ENCODE measurements at regions not wholly inside any gene's neighbourhood (a gene's known extent, or its start where the extent isn't known, plus 50 kb on each side); places are given as distances from the start of the nearest gene placed in this dataset.

- no peaks in the 10 kb centered on the region for H3K9me3 ChIP-seq (ENCODE audit: control insufficient read depth in 2 of 2, insufficient read depth in 1 of 2, low read depth in 1 of 2, low read length in 1 of 2)
- 2 to 38% methylated on average over 1 of the region's 1 CpG for WGBS, 2 donors
- no peaks in the 10 kb centered on the region for H3K4me1 ChIP-seq (ENCODE audit: control insufficient read depth in 2 of 2, insufficient read depth in 2 of 2, low read length in 1 of 2)
- H3K36me3 ChIP-seq (ENCODE audit: control insufficient read depth in 2 of 2, insufficient read depth in 2 of 2, low read length in 1 of 2) = no peaks in the 10 kb centered on the region
- no peaks in the 10 kb centered on the region for H3K27me3 ChIP-seq (ENCODE audit: control insufficient read depth in 1 of 2, insufficient read depth in 2 of 2, low read length in 2 of 2)
- no peak overlapping the region for H3K27ac ChIP-seq (ENCODE audit: low read depth in 2 of 2, low read length in 1 of 2)
- no peak overlapping the region for H3K4me3 ChIP-seq (ENCODE audit: low read depth in 1 of 2, low read length in 2 of 2)
These were observed 152.4 kb upstream of the TRPC7 start for GRCh38 chr5:136517755-136518154.

GRCh38 chr5:136516637-136517036, 151.3 kb upstream of the TRPC7 start:
- Histone ChIP-seq H3K27me3 (ENCODE audit: control insufficient read depth in 1 of 2, insufficient read depth in 2 of 2, low read length in 2 of 2) (no peaks in the 10 kb centered on the region), H3K4me3 (ENCODE audit: low read depth in 1 of 2, low read length in 2 of 2) (no peak overlapping the region)
- WGBS, 2 donors = 72 to 75% methylated on average over 3 of the region's 3 CpGs

GRCh38 chr5:136513430-136513829, 148.1 kb upstream of the TRPC7 start:
- no peaks in the 10 kb centered on the region for H3K9me3 ChIP-seq (ENCODE audit: control insufficient read depth in 2 of 2, insufficient read depth in 1 of 2, low read depth in 1 of 2, low read length in 1 of 2)
- WGBS, 2 donors = 45 to 54% methylated on average over 3 of the region's 3 CpGs
- no peak overlapping the region for H3K4me3 ChIP-seq (ENCODE audit: low read depth in 1 of 2, low read length in 2 of 2)
- no peaks in the 10 kb centered on the region for H3K36me3 ChIP-seq (ENCODE audit: control insufficient read depth in 2 of 2, insufficient read depth in 2 of 2, low read length in 1 of 2)
- H3K27ac ChIP-seq (ENCODE audit: low read depth in 2 of 2, low read length in 1 of 2) = no peak overlapping the region
- no peaks in the 10 kb centered on the region for H3K27me3 ChIP-seq (ENCODE audit: control insufficient read depth in 1 of 2, insufficient read depth in 2 of 2, low read length in 2 of 2)
- no peaks in the 10 kb centered on the region for H3K4me1 ChIP-seq (ENCODE audit: control insufficient read depth in 2 of 2, insufficient read depth in 2 of 2, low read length in 1 of 2)

More at GRCh38 chr5:136516637-136517036, 151.3 kb upstream of the TRPC7 start:
- H3K36me3 ChIP-seq (ENCODE audit: control insufficient read depth in 2 of 2, insufficient read depth in 2 of 2, low read length in 1 of 2) = no peaks in the 10 kb centered on the region
- no peak overlapping the region for H3K27ac ChIP-seq (ENCODE audit: low read depth in 2 of 2, low read length in 1 of 2)
- H3K9me3 ChIP-seq (ENCODE audit: control insufficient read depth in 2 of 2, insufficient read depth in 1 of 2, low read depth in 1 of 2, low read length in 1 of 2) = no peaks in the 10 kb centered on the region
- no peaks in the 10 kb centered on the region for H3K4me1 ChIP-seq (ENCODE audit: control insufficient read depth in 2 of 2, insufficient read depth in 2 of 2, low read length in 1 of 2)

DNA sequence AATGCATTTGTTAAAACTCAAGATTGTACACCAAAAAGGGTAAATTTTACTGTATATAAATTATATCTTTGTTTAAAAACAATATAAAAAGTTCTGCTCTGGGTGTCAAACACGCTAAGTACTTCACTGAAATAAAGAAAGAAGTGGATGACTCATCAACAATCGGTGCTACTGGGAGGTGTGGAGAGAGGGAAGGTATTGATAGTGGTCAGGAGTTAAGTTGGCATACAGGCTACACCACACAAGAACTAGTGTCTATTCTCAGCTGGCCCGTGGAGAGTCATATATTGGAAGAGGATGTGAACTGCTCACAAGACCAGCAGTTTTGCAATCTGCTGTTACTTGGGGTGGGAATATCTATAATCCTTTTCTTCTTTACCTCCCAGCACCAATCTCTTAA, 145.7 kb upstream of the TRPC7 start:
- 41 to 60% methylated on average over 3 of the region's 3 CpGs for WGBS, 2 donors
- Histone ChIP-seq H3K4me1 (ENCODE audit: control insufficient read depth in 2 of 2, insufficient read depth in 2 of 2, low read length in 1 of 2) (no peaks in the 10 kb centered on the region), H3K9me3 (ENCODE audit: control insufficient read depth in 2 of 2, insufficient read depth in 1 of 2, low read depth in 1 of 2, low read length in 1 of 2) (no peaks in the 10 kb centered on the region), H3K27me3 (ENCODE audit: control insufficient read depth in 1 of 2, insufficient read depth in 2 of 2, low read length in 2 of 2) (no peaks in the 10 kb centered on the region), H3K36me3 (ENCODE audit: control insufficient read depth in 2 of 2, insufficient read depth in 2 of 2, low read length in 1 of 2) (no peaks in the 10 kb centered on the region), H3K4me3 (ENCODE audit: low read depth in 1 of 2, low read length in 2 of 2) (no peak overlapping the region), H3K27ac (ENCODE audit: low read depth in 2 of 2, low read length in 1 of 2) (no peak overlapping the region)

DNA sequence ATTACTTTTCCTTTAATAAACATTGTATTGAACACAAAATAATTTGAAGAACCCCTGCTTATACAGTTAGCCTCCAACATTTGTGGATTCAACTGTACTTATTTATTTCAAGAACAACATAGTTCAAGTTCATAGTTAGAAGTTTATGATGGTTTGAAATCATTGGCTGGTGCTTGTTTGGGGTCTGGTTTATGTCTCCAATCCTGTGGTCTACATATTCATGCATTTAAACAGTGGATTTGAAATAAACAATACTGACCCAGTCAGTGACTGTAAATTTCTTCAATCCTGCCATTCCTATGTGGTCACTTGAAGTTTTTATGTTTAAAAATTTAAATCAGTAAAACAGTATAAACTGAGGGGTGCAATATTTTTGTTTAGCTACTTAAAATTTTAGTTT, 145.1 kb upstream of the TRPC7 start:
- H3K36me3 ChIP-seq (ENCODE audit: control insufficient read depth in 2 of 2, insufficient read depth in 2 of 2, low read length in 1 of 2) = no peaks in the 10 kb centered on the region
- no peaks in the 10 kb centered on the region for H3K9me3 ChIP-seq (ENCODE audit: control insufficient read depth in 2 of 2, insufficient read depth in 1 of 2, low read depth in 1 of 2, low read length in 1 of 2)
- H3K4me1 ChIP-seq (ENCODE audit: control insufficient read depth in 2 of 2, insufficient read depth in 2 of 2, low read length in 1 of 2) = no peaks in the 10 kb centered on the region
- no peak overlapping the region for H3K27ac ChIP-seq (ENCODE audit: low read depth in 2 of 2, low read length in 1 of 2)
- H3K27me3 ChIP-seq (ENCODE audit: control insufficient read depth in 1 of 2, insufficient read depth in 2 of 2, low read length in 2 of 2) = no peaks in the 10 kb centered on the region
- no peak overlapping the region for H3K4me3 ChIP-seq (ENCODE audit: low read depth in 1 of 2, low read length in 2 of 2)

DNA sequence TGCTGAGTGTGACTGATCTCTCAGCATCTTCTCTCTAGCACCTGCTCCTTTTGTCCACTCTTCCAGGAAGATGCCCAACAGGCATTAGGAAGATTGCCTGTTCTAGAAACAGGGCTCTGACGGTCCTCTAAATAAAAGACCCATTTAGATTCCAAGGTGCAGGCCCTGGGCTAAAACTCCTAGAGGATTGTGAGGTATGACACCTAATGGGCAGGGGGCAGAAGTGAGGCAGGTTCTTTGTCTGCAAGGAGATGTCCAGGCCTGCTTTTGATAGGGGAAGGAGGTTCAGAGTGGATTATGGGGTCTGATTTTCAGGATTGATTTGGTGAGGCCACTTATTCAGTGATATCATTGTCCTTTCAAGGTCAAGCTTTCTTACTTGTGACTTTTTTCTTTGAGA, 140.8 kb upstream of the TRPC7 start:
- Histone ChIP-seq H3K27me3 (ENCODE audit: control insufficient read depth in 1 of 2, insufficient read depth in 2 of 2, low read length in 2 of 2) (no peaks in the 10 kb centered on the region), H3K9me3 (ENCODE audit: control insufficient read depth in 2 of 2, insufficient read depth in 1 of 2, low read depth in 1 of 2, low read length in 1 of 2) (no peaks in the 10 kb centered on the region), H3K36me3 (ENCODE audit: control insufficient read depth in 2 of 2, insufficient read depth in 2 of 2, low read length in 1 of 2) (no peaks in the 10 kb centered on the region), H3K4me3 (ENCODE audit: low read depth in 1 of 2, low read length in 2 of 2) (no peak overlapping the region), H3K4me1 (ENCODE audit: control insufficient read depth in 2 of 2, insufficient read depth in 2 of 2, low read length in 1 of 2) (peaks cover 0 to 2% of the 10 kb centered on the region in 2 donors), H3K27ac (ENCODE audit: low read depth in 2 of 2, low read length in 1 of 2) (no peak overlapping the region)
- 37 to 47% methylated on average over 1 of the region's 1 CpG for WGBS, 2 donors

DNA sequence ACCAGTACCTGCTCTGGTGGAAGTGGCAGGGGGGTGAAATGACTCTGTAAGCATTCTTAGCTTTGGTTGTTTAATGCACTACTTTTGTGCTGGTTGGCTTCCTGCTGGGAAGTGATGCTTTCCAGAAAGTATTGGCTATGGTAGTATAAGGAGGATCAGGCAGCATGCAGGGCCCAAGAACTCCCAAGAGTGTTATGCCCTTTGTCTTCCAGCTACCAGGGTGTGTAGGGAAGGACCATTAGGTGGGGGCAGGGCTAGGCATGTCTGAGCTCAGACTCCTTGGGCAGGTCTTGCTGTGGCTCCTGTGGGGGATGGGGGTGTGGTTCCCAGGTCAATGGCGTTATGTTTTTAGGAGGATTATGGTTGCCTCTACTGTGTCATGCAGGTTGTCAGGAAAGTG, 135.8 kb upstream of the TRPC7 start:
- WGBS, 2 donors = 0 to 73% methylated on average over 1 of the region's 1 CpG
- peaks cover 0 to 4% of the 10 kb centered on the region in 2 donors for H3K4me1 ChIP-seq (ENCODE audit: control insufficient read depth in 2 of 2, insufficient read depth in 2 of 2, low read length in 1 of 2)
- H3K4me3 ChIP-seq (ENCODE audit: low read depth in 1 of 2, low read length in 2 of 2) = no peak overlapping the region
- H3K9me3 ChIP-seq (ENCODE audit: control insufficient read depth in 2 of 2, insufficient read depth in 1 of 2, low read depth in 1 of 2, low read length in 1 of 2) = no peaks in the 10 kb centered on the region
- H3K27ac ChIP-seq (ENCODE audit: low read depth in 2 of 2, low read length in 1 of 2) = no peak overlapping the region
- no peaks in the 10 kb centered on the region for H3K27me3 ChIP-seq (ENCODE audit: control insufficient read depth in 1 of 2, insufficient read depth in 2 of 2, low read length in 2 of 2)
- no peaks in the 10 kb centered on the region for H3K36me3 ChIP-seq (ENCODE audit: control insufficient read depth in 2 of 2, insufficient read depth in 2 of 2, low read length in 1 of 2)

DNA sequence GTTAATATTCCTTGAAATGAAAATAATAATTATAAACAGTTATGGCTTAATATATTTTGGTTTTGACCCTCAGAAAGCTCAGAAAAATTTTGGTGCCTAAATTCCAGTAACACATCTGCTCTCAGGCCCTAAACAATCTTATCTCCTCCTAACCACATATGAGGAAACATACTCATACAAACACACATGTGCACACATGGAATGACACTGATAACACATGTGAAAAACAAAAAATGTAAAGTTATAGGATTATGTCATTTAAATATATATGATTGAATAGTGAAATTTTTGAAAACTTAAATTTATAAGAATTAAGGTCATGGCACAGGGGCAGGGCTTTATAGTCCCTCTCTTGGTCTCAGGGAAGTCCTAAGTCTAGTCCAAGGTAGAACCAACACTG, 127.2 kb upstream of the TRPC7 start:
- Histone ChIP-seq H3K9me3 (ENCODE audit: control insufficient read depth in 2 of 2, insufficient read depth in 1 of 2, low read depth in 1 of 2, low read length in 1 of 2) (no peaks in the 10 kb centered on the region), H3K4me1 (ENCODE audit: control insufficient read depth in 2 of 2, insufficient read depth in 2 of 2, low read length in 1 of 2) (no peaks in the 10 kb centered on the region), H3K27me3 (ENCODE audit: control insufficient read depth in 1 of 2, insufficient read depth in 2 of 2, low read length in 2 of 2) (no peaks in the 10 kb centered on the region), H3K36me3 (ENCODE audit: control insufficient read depth in 2 of 2, insufficient read depth in 2 of 2, low read length in 1 of 2) (no peaks in the 10 kb centered on the region), H3K4me3 (ENCODE audit: low read depth in 1 of 2, low read length in 2 of 2) (no peak overlapping the region), H3K27ac (ENCODE audit: low read depth in 2 of 2, low read length in 1 of 2) (no peak overlapping the region)

DNA sequence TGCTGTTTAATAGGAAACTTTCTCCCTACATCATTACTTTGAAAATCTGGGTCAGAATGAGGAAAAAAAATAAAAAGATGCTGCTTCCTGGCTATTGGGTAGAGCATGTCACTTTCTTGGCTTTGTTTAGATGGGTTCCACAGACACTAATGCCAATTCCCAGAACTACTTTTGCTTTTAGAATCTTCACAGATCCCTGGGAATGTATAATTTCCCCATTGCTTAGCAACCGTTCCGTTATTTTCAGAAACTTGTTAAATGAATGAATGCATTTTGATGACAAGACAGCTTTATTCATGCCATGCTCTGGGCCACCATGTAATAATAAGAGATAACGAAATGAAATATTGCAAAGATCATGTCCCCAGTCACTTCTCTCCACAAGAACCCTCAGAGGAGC, 126.5 kb upstream of the TRPC7 start:
- no peaks in the 10 kb centered on the region for H3K36me3 ChIP-seq (ENCODE audit: control insufficient read depth in 2 of 2, insufficient read depth in 2 of 2, low read length in 1 of 2)
- no peaks in the 10 kb centered on the region for H3K4me1 ChIP-seq (ENCODE audit: control insufficient read depth in 2 of 2, insufficient read depth in 2 of 2, low read length in 1 of 2)
- 65 to 74% methylated on average over 3 of the region's 3 CpGs for WGBS, 2 donors
- no peaks in the 10 kb centered on the region for H3K27me3 ChIP-seq (ENCODE audit: control insufficient read depth in 1 of 2, insufficient read depth in 2 of 2, low read length in 2 of 2)
- H3K27ac ChIP-seq (ENCODE audit: low read depth in 2 of 2, low read length in 1 of 2) = no peak overlapping the region
- no peak overlapping the region for H3K4me3 ChIP-seq (ENCODE audit: low read depth in 1 of 2, low read length in 2 of 2)
- H3K9me3 ChIP-seq (ENCODE audit: control insufficient read depth in 2 of 2, insufficient read depth in 1 of 2, low read depth in 1 of 2, low read length in 1 of 2) = no peaks in the 10 kb centered on the region

DNA sequence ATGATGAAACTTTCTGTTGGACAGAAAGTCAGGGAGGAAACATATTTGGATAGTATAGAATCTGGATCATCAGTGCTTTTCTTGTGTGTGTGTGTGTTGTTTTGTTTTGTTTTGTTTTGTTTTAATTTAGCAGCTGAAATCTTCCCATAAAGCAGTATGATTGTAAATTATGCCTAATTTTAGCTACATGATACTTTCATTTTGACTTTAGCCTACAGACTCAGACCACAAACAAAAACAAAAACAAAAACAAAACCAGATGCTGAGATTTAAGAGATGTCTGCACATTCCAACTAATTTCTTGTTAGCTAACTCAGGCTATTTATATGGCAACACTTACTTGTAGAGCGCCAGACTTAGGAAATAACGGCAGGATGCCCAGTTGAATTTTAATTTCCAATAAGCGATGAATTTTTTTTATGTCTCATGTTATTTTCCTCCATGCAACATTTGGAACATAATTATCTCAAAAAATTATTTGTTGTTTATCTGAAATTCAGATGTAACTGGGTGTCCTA, 119.5 kb upstream of the TRPC7 start:
- H3K9me3 ChIP-seq (ENCODE audit: control insufficient read depth in 2 of 2, insufficient read depth in 1 of 2, low read depth in 1 of 2, low read length in 1 of 2) = no peaks in the 10 kb centered on the region
- no peaks in the 10 kb centered on the region for H3K27me3 ChIP-seq (ENCODE audit: control insufficient read depth in 1 of 2, insufficient read depth in 2 of 2, low read length in 2 of 2)
- no peak overlapping the region for H3K27ac ChIP-seq (ENCODE audit: low read depth in 2 of 2, low read length in 1 of 2)
- no peaks in the 10 kb centered on the region for H3K36me3 ChIP-seq (ENCODE audit: control insufficient read depth in 2 of 2, insufficient read depth in 2 of 2, low read length in 1 of 2)
- no peak overlapping the region for H3K4me3 ChIP-seq (ENCODE audit: low read depth in 1 of 2, low read length in 2 of 2)
- 94 to 97% methylated on average over 3 of the region's 3 CpGs for WGBS, 2 donors
- no peaks in the 10 kb centered on the region for H3K4me1 ChIP-seq (ENCODE audit: control insufficient read depth in 2 of 2, insufficient read depth in 2 of 2, low read length in 1 of 2)

Measured in esophagus (tissue), 2 donors.